ENCODE measurements at regions not wholly inside any gene's neighbourhood (a gene's known extent, or its start where the extent isn't known, plus 50 kb on each side); places are given as distances from the start of the nearest gene placed in this dataset.

DNA sequence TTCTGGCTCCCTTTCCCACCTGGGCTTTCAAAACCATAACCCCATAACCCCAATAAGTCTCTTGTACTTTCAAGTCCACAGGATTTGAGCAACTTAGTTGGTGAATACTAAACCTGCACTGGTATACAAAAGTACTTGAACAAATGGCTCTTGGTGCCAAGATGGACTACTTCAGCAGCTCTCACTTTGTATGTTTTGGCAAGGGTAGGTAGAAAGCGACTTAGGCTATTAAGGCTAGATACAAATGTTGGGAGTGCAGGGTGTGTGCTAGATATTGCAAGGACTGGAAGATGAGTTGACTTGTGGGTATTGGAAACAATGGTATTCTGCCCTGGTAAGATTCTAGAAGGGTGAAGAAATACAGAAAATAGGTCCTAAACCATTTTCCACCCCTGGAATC, 182.6 kb upstream of the MOCS1 start:
- TF ChIP-seq SMC3 (conservative IDR thresholded peaks at IDR 0.05; ENCODE audit: poor library complexity) (no peak), MXI1 (conservative IDR thresholded peaks at IDR 0.05; ENCODE audit: poor library complexity, severe bottlenecking) (no peak), EZH2 (IDR thresholded peaks at IDR 0.05; ENCODE audit: borderline replicate concordance, insufficient read depth, low read length, poor library complexity, severe bottlenecking) (no peak), TAF1 (IDR thresholded peaks at IDR 0.05; ENCODE audit: low read depth) (no peak), POLR2AphosphoS5 (IDR thresholded peaks at IDR 0.05) (no peak), RAD21 (conservative IDR thresholded peaks at IDR 0.05) (no peak), EP300 (conservative IDR thresholded peaks at IDR 0.05; ENCODE audit: poor library complexity, severe bottlenecking) (no peak)
- TF ChIP-seq, protein P1, sequence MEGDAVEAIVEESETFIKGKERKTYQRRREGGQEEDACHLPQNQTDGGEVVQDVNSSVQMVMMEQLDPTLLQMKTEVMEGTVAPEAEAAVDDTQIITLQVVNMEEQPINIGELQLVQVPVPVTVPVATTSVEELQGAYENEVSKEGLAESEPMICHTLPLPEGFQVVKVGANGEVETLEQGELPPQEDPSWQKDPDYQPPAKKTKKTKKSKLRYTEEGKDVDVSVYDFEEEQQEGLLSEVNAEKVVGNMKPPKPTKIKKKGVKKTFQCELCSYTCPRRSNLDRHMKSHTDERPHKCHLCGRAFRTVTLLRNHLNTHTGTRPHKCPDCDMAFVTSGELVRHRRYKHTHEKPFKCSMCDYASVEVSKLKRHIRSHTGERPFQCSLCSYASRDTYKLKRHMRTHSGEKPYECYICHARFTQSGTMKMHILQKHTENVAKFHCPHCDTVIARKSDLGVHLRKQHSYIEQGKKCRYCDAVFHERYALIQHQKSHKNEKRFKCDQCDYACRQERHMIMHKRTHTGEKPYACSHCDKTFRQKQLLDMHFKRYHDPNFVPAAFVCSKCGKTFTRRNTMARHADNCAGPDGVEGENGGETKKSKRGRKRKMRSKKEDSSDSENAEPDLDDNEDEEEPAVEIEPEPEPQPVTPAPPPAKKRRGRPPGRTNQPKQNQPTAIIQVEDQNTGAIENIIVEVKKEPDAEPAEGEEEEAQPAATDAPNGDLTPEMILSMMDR (IDR thresholded peaks at IDR 0.05; ENCODE audit: poor library complexity, severe bottlenecking), result no peak
- TF ChIP-seq, protein P2, sequence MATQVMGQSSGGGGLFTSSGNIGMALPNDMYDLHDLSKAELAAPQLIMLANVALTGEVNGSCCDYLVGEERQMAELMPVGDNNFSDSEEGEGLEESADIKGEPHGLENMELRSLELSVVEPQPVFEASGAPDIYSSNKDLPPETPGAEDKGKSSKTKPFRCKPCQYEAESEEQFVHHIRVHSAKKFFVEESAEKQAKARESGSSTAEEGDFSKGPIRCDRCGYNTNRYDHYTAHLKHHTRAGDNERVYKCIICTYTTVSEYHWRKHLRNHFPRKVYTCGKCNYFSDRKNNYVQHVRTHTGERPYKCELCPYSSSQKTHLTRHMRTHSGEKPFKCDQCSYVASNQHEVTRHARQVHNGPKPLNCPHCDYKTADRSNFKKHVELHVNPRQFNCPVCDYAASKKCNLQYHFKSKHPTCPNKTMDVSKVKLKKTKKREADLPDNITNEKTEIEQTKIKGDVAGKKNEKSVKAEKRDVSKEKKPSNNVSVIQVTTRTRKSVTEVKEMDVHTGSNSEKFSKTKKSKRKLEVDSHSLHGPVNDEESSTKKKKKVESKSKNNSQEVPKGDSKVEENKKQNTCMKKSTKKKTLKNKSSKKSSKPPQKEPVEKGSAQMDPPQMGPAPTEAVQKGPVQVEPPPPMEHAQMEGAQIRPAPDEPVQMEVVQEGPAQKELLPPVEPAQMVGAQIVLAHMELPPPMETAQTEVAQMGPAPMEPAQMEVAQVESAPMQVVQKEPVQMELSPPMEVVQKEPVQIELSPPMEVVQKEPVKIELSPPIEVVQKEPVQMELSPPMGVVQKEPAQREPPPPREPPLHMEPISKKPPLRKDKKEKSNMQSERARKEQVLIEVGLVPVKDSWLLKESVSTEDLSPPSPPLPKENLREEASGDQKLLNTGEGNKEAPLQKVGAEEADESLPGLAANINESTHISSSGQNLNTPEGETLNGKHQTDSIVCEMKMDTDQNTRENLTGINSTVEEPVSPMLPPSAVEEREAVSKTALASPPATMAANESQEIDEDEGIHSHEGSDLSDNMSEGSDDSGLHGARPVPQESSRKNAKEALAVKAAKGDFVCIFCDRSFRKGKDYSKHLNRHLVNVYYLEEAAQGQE (IDR thresholded peaks at IDR 0.05; ENCODE audit: borderline replicate concordance), result no peak

Measured in neural cell (in vitro differentiated cells).